NT2/D1 (cell line): ENCODE measurements at regions not wholly inside any gene's neighbourhood (a gene's known extent, or its start where the extent isn't known, plus 50 kb on each side); places are given as distances from the start of the nearest gene placed in this dataset.

Source experiments
- SUZ12 ChIP-seq: IDR thresholded peaks from 2 replicates; pipeline ENCODE4 v1.6.1; 2011; ENCODE audit not compliant: insufficient read length, insufficient read depth; ENCODE audit errors: extremely low read depth
- YY1 ChIP-seq: IDR thresholded peaks from 2 replicates; pipeline ENCODE4 v1.6.1; 2011; ENCODE audit not compliant: insufficient read length, insufficient read depth
- ZNF274 ChIP-seq: IDR thresholded peaks from 2 replicates; pipeline ENCODE4 v1.6.1; 2011; ENCODE audit warnings: mild to moderate bottlenecking, low read depth, low read length

GRCh38 chr6:81881660-81882059 is 129.2 kb upstream of the TENT5A start:
- TF ChIP-seq ZNF274 (no peak), YY1 (no peak), SUZ12 (no peak)
